ENCODE measurements at regions not wholly inside any gene's neighbourhood (a gene's known extent, or its start where the extent isn't known, plus 50 kb on each side); places are given as distances from the start of the nearest gene placed in this dataset.

DNA sequence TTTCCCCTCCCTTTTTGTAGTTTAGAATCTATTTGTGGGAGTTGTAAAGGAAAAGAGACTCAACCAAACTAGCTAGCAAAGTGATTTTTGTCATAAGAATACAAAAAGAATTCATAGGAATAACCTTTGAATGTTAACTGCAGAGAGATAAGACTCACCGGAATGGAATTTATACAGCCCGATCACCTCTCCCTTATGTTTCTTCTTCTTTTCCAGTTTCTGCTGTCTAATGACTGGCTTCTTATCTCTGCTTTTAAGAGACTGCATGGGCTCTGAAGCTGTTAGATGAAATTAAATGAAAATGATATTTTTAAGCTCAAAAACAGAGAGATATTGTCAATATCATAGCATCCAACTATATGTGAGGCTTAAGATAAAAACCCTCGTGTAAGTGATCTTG lies 1095.9 kb downstream of the REEP3 start:
- DNase-seq (ENCODE audit: low read depth) = no peak
- no peak for TF ChIP-seq CTCF (conservative IDR thresholded peaks at IDR 0.05; ENCODE audit: low read depth, low read length)

GRCh38 chr10:64619102-64619501 lies 1097.9 kb downstream of the REEP3 start:
- no peak for DNase-seq (ENCODE audit: low read depth)
- no peak for TF ChIP-seq CTCF (conservative IDR thresholded peaks at IDR 0.05; ENCODE audit: low read depth, low read length)
- H3K4me3 ChIP-seq (ENCODE audit: low read depth, low read length) = no peak overlapping the region

More for the DNA sequence above, 1095.9 kb downstream of the REEP3 start:
- no peak overlapping the region for H3K4me3 ChIP-seq (ENCODE audit: low read depth, low read length)

GRCh38 chr10:64626924-64627323 lies 1105.7 kb downstream of the REEP3 start:
- H3K4me3 ChIP-seq (ENCODE audit: low read depth, low read length) = no peak overlapping the region
- DNase-seq (ENCODE audit: low read depth) = no peak
- no peak for TF ChIP-seq CTCF (conservative IDR thresholded peaks at IDR 0.05; ENCODE audit: low read depth, low read length)

DNA sequence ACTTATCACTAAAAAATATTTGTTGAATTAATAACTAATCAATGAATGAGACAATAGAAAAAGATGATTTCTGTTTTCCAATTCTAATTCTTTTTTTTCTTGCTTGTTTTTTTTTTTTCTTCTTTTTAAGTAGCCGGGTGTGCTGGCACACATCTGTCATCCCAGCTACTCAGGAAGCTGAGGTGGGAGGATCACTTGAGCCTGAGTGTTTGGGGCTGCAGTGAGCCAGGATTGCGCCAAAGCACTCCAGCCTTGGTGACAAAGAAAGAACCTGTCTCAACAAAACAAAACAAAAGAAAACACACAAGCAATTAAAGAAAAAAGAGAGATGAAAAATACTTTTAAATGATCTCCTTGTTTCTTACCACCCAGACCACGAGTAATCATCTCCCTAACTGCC lies 1109.3 kb downstream of the REEP3 start:
- TF ChIP-seq CTCF (conservative IDR thresholded peaks at IDR 0.05; ENCODE audit: low read depth, low read length) = no peak
- no peak for DNase-seq (ENCODE audit: low read depth)
- no peak overlapping the region for H3K4me3 ChIP-seq (ENCODE audit: low read depth, low read length)

GRCh38 chr10:64635906-64636305 lies 1114.7 kb downstream of the REEP3 start:
- TF ChIP-seq CTCF (conservative IDR thresholded peaks at IDR 0.05; ENCODE audit: low read depth, low read length) = no peak
- no peak for DNase-seq (ENCODE audit: low read depth)
- no peak overlapping the region for H3K4me3 ChIP-seq (ENCODE audit: low read depth, low read length)

- no peak for TF ChIP-seq CTCF (conservative IDR thresholded peaks at IDR 0.05; ENCODE audit: low read depth, low read length)
- H3K4me3 ChIP-seq (ENCODE audit: low read depth, low read length) = no peak overlapping the region
Observed at GRCh38 chr10:64636461-64636860, 1115.3 kb downstream of the REEP3 start.

GRCh38 chr10:64637939-64638338 lies 1116.7 kb downstream of the REEP3 start:
- no peak for TF ChIP-seq CTCF (conservative IDR thresholded peaks at IDR 0.05; ENCODE audit: low read depth, low read length)
- no peak for DNase-seq (ENCODE audit: low read depth)
- no peak overlapping the region for H3K4me3 ChIP-seq (ENCODE audit: low read depth, low read length)

More at GRCh38 chr10:64636461-64636860, 1115.3 kb downstream of the REEP3 start:
- DNase-seq (ENCODE audit: low read depth) = no peak

All from choroid plexus epithelial cell (primary cell).